ENCODE measurements at regions not wholly inside any gene's neighbourhood (a gene's known extent, or its start where the extent isn't known, plus 50 kb on each side); places are given as distances from the start of the nearest gene placed in this dataset.

GRCh38 chr15:62739082-62739481, 303.5 kb upstream of the TPM1 start:
- no peak overlapping the region for H3K27ac Mint-ChIP-seq
- no peak overlapping the region for H3K4me3 Mint-ChIP-seq
- no peaks in the 10 kb centered on the region for H3K9me3 Mint-ChIP-seq
- H3K27me3 Mint-ChIP-seq = peaks cover 3% of the 10 kb centered on the region
- H3K4me1 Mint-ChIP-seq = peaks cover 4% of the 10 kb centered on the region
- ATAC-seq (replicated peaks) = no peak
- H3K36me3 Mint-ChIP-seq (ENCODE audit: low read depth) = no peaks in the 10 kb centered on the region

GRCh38 chr15:62739507-62739906, 303.0 kb upstream of the TPM1 start:
- H3K36me3 Mint-ChIP-seq (ENCODE audit: low read depth) = no peaks in the 10 kb centered on the region
- peaks cover 4% of the 10 kb centered on the region for H3K4me1 Mint-ChIP-seq
- no peak for ATAC-seq (replicated peaks)
- H3K27ac Mint-ChIP-seq = no peak overlapping the region
- H3K4me3 Mint-ChIP-seq = no peak overlapping the region
- no peaks in the 10 kb centered on the region for H3K9me3 Mint-ChIP-seq
- peaks cover 3% of the 10 kb centered on the region for H3K27me3 Mint-ChIP-seq

GRCh38 chr15:62740141-62741004, 302.2 kb upstream of the TPM1 start:
- Mint-ChIP-seq H3K27ac (no peak overlapping the region), H3K36me3 (ENCODE audit: low read depth) (no peaks in the 10 kb centered on the region), H3K9me3 (no peaks in the 10 kb centered on the region), H3K4me3 (no peak overlapping the region), H3K27me3 (peaks cover 6% of the 10 kb centered on the region), H3K4me1 (peaks cover 4% of the 10 kb centered on the region)
- ATAC-seq (replicated peaks) = no peak

GRCh38 chr15:62741106-62741505, 301.4 kb upstream of the TPM1 start:
- Mint-ChIP-seq H3K4me3 (no peak overlapping the region), H3K9me3 (no peaks in the 10 kb centered on the region), H3K4me1 (peaks cover 4% of the 10 kb centered on the region), H3K27ac (no peak overlapping the region), H3K27me3 (peaks cover 2% of the 10 kb centered on the region), H3K36me3 (ENCODE audit: low read depth) (no peaks in the 10 kb centered on the region)
- no peak for ATAC-seq (replicated peaks)

- Mint-ChIP-seq H3K4me3 (no peak overlapping the region), H3K4me1 (peaks cover 4% of the 10 kb centered on the region), H3K27me3 (peaks cover 2% of the 10 kb centered on the region), H3K27ac (peak overlapping the region; percentile 28), H3K9me3 (no peaks in the 10 kb centered on the region), H3K36me3 (ENCODE audit: low read depth) (no peaks in the 10 kb centered on the region)
- ATAC-seq (replicated peaks) = peak; percentile 60
Observed at GRCh38 chr15:62742409-62743171, 300.0 kb upstream of the TPM1 start.

DNA sequence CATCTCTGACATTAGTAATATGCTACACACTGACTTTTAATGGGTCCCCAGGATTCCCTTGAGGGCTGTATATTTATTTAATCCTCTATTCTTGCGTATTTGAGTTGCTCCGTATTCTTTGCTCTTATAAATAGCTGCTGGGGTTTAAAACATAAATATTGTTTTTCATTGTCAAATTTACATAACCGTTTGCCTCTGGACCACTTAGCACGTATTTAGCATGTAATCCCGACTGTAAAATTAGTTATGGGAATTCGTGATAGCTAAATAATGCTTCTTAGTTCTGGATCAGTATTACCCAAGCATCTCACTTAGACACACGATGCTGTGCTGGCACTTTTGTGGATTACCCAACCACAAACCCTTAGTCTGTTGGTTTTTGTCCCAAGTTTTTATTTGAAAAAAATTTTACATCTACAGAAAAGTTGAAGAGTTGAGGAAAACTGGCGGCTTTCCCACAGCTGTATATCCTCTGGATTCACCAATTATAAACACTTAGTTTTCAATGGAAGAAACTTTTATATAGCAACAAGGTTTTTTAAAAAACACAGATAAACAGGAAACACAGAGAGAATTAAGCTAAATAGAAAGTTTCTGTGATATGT, 296.8 kb upstream of the TPM1 start:
- H3K9me3 Mint-ChIP-seq = no peaks in the 10 kb centered on the region

GRCh38 chr15:62748196-62748595, 294.4 kb upstream of the TPM1 start:
- Mint-ChIP-seq H3K27ac (no peak overlapping the region), H3K36me3 (ENCODE audit: low read depth) (no peaks in the 10 kb centered on the region), H3K9me3 (no peaks in the 10 kb centered on the region), H3K4me3 (no peak overlapping the region), H3K27me3 (peaks cover 8% of the 10 kb centered on the region), H3K4me1 (no peaks in the 10 kb centered on the region)
- no peak for ATAC-seq (replicated peaks)

More for the DNA sequence above, 296.8 kb upstream of the TPM1 start:
- ATAC-seq (replicated peaks) = no peak
- peaks cover 4% of the 10 kb centered on the region for H3K4me1 Mint-ChIP-seq
- no peak overlapping the region for H3K4me3 Mint-ChIP-seq
- H3K27ac Mint-ChIP-seq = no peak overlapping the region
- H3K36me3 Mint-ChIP-seq (ENCODE audit: low read depth) = no peaks in the 10 kb centered on the region
- peaks cover 2% of the 10 kb centered on the region for H3K27me3 Mint-ChIP-seq

DNA sequence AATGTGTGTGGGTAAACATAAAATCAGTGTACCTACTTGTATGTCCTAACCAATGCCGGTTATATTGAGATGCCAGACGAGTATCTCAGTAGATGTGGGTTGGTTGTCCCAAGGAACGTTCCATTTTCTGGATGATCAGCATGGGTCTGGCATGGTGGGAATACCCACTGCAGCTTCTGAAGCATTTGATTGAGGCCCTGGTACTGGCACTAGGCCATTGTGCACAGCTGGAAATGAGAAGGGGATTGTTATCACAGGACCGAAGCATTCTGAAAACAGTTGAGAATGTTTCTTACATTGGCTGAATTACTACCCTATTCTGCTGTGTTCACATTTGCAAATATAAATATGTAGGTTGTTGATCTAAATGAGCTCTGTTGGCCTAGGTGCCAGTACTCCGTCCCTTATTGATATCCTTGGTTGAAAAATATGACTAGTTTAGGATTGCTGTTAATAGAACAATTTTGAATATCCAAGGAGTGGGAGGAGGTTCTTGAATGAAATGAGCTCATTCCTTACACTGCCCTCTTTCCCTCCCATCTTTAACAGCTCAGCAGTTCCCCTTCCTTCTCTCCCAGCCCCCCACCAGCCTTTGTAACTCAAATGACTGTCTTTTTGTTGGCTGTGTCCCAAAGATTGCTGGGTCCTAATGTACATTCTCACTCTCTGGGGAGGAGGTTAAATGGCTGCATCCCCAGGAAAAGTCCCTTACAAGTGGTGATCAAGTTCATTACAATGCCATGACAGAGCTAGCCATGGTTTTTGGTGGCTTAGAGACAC, 293.3 kb upstream of the TPM1 start:
- no peak overlapping the region for H3K27ac Mint-ChIP-seq
- H3K9me3 Mint-ChIP-seq = no peaks in the 10 kb centered on the region
- ATAC-seq (replicated peaks) = no peak
- H3K27me3 Mint-ChIP-seq = peaks cover 8% of the 10 kb centered on the region
- no peaks in the 10 kb centered on the region for H3K36me3 Mint-ChIP-seq (ENCODE audit: low read depth)
- no peaks in the 10 kb centered on the region for H3K4me1 Mint-ChIP-seq
- no peak overlapping the region for H3K4me3 Mint-ChIP-seq

- H3K27ac Mint-ChIP-seq = no peak overlapping the region
- H3K27me3 Mint-ChIP-seq = peaks cover 6% of the 10 kb centered on the region
Observed at GRCh38 chr15:62750471-62750870, 292.1 kb upstream of the TPM1 start.

GRCh38 chr15:62752657-62753517, 289.7 kb upstream of the TPM1 start:
- H3K36me3 Mint-ChIP-seq (ENCODE audit: low read depth) = no peaks in the 10 kb centered on the region
- H3K4me1 Mint-ChIP-seq = no peaks in the 10 kb centered on the region
- no peak for ATAC-seq (replicated peaks)
- H3K27me3 Mint-ChIP-seq = peaks cover 6% of the 10 kb centered on the region
- no peaks in the 10 kb centered on the region for H3K9me3 Mint-ChIP-seq
- H3K27ac Mint-ChIP-seq = no peak overlapping the region
- H3K4me3 Mint-ChIP-seq = no peak overlapping the region

More at GRCh38 chr15:62750471-62750870, 292.1 kb upstream of the TPM1 start:
- no peak overlapping the region for H3K4me3 Mint-ChIP-seq
- no peak for ATAC-seq (replicated peaks)
- no peaks in the 10 kb centered on the region for H3K4me1 Mint-ChIP-seq
- no peaks in the 10 kb centered on the region for H3K36me3 Mint-ChIP-seq (ENCODE audit: low read depth)
- H3K9me3 Mint-ChIP-seq = no peaks in the 10 kb centered on the region

DNA sequence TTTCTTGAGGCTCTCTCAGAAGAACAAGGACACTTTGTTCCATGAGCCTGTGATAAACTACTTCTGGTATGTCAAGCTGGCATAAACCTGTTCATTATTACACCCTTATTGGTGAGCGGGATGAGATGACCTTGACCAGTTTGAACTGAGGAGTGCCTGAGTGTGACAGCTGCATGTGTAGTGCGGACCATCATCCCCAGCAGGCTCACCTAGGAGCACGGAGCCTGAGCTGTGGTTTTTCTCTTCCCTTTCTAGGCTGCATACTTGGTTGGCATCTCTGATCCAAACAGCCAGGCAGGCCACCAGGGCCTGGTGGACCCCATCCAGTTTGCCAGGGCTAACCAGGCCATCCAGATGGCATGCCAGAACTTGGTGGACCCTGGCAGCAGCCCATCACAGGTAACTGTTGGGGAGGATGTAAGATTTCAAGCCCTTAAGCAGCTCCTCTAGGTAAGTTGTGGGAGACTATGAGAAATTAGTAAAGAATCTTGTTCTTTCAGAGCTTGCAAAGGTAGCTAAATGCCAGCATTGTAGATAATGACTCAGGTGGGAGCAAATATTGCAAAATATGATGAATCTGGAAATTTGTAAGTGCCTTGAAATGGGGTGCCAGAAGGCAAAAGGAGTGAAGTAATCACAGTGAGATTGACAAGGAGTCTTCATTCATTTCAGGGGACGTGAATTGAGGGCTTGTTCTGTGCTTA, 288.9 kb upstream of the TPM1 start:
- Mint-ChIP-seq H3K4me1 (no peaks in the 10 kb centered on the region), H3K4me3 (no peak overlapping the region), H3K27me3 (peaks cover 6% of the 10 kb centered on the region), H3K27ac (no peak overlapping the region), H3K36me3 (ENCODE audit: low read depth) (no peaks in the 10 kb centered on the region), H3K9me3 (no peaks in the 10 kb centered on the region)
- no peak for ATAC-seq (replicated peaks)

- H3K36me3 Mint-ChIP-seq (ENCODE audit: low read depth) = no peaks in the 10 kb centered on the region
- H3K4me3 Mint-ChIP-seq = no peak overlapping the region
- no peak overlapping the region for H3K27ac Mint-ChIP-seq
- no peak for ATAC-seq (replicated peaks)
- no peaks in the 10 kb centered on the region for H3K9me3 Mint-ChIP-seq
- no peaks in the 10 kb centered on the region for H3K4me1 Mint-ChIP-seq
- H3K27me3 Mint-ChIP-seq = peaks cover 6% of the 10 kb centered on the region
Observed at GRCh38 chr15:62756326-62756994, 286.1 kb upstream of the TPM1 start.

- H3K27ac Mint-ChIP-seq = no peak overlapping the region
- no peak for ATAC-seq (replicated peaks)
Observed at GRCh38 chr15:62756995-62757360, 285.6 kb upstream of the TPM1 start.

More at GRCh38 chr15:62756995-62757360, 285.6 kb upstream of the TPM1 start:
- Mint-ChIP-seq H3K4me1 (no peaks in the 10 kb centered on the region), H3K4me3 (no peak overlapping the region), H3K9me3 (no peaks in the 10 kb centered on the region), H3K27me3 (peaks cover 5% of the 10 kb centered on the region), H3K36me3 (ENCODE audit: low read depth) (no peaks in the 10 kb centered on the region)

All from activated T-helper 17 cell treated with anti-CD3 and anti-CD28 coated beads, Interleukin-2, amount 50 U/mL, for 72 hours (primary cell).